Endothelial cell of umbilical vein (primary cell): ENCODE measurements at regions not wholly inside any gene's neighbourhood (a gene's known extent, or its start where the extent isn't known, plus 50 kb on each side); places are given as distances from the start of the nearest gene placed in this dataset.

Experiments used
- BruUV-seq: library from RNA; stranded (reverse); fragments of 400-500 nt; replicated peaks from 2 replicates; lab custom pipeline; 2021; lab: Mats Ljungman, UMichigan
- CTCF ChIA-PET: fragments of 300-600, 350-600 bp; sonication (Branson Sonifier 250); formaldehyde crosslinking; loops from one replicate; lab custom pipeline; 2021; ENCODE audit warnings: antibody characterized with exemption, inconsistent platforms; lab: Charles Lee
- POLR2A ChIA-PET: fragments of 300-600, 350-600 bp; sonication (Branson Sonifier 250); formaldehyde crosslinking; loops from one replicate; lab custom pipeline; 2021; ENCODE audit warnings: antibody characterized with exemption, inconsistent platforms; lab: Charles Lee
- DNase-seq: peaks from one replicate; pipeline ENCODE4 v3.0.0-alpha.2; 2011; ENCODE audit warnings: low read depth, low spot score
- FAIRE-seq: peaks from 2 replicates; lab custom pipeline; 2011; peaks lifted over from hg19 to GRCh38; lab: Jason Lieb, UNC
- H2AFZ ChIP-seq: 2 replicates; pipeline ENCODE4 v1.6.0; 2012; ENCODE audit warnings: low read depth, low read length, control low read depth, inconsistent platforms
- H3K27ac ChIP-seq: 2 replicates; pipeline ENCODE4 v1.5.1; 2011; ENCODE audit warnings: low read depth, mild to moderate bottlenecking, control low read depth, low read length, moderate library complexity; ENCODE audit not compliant: insufficient read depth
- H3K27me3 ChIP-seq, 2 experiments: 2 replicates each; pipeline versions ENCODE4 v1.6.0 to v1.6.1; 2011; ENCODE audit warnings: low read length in 2 of 2, mixed read lengths in 1 of 2; ENCODE audit not compliant: control insufficient read depth in 2 of 2, insufficient read depth in 2 of 2
- H3K36me3 ChIP-seq, 2 experiments: 2 replicates in 1 of 2; 3 replicates in 1 of 2; pipeline ENCODE4 v1.5.1; 2011; ENCODE audit warnings: low read length in 2 of 2, mild to moderate bottlenecking in 1 of 2, moderate library complexity in 1 of 2; ENCODE audit not compliant: control insufficient read depth in 2 of 2, insufficient read depth in 2 of 2; ENCODE audit errors: extremely low read depth in 1 of 2
- H3K4me1 ChIP-seq: 3 replicates; pipeline ENCODE4 v1.5.1; 2011; ENCODE audit warnings: mild to moderate bottlenecking, low read length; ENCODE audit not compliant: control insufficient read depth, insufficient read depth; ENCODE audit errors: extremely low read depth
- H3K4me2 ChIP-seq: 2 replicates; pipeline ENCODE4 v1.6.1; 2011; ENCODE audit warnings: low read length, control low read depth, mixed read lengths; ENCODE audit not compliant: insufficient read depth
- H3K4me3 ChIP-seq, 3 experiments: fragments of 200-600 bp in 1 of 3; sonication (generic), shearing (Covaris generic) in 1 of 3; replicated peaks in 1 of 3; 2 replicates each; pipeline ENCODE4 v1.5.1; 2011 to 2016; ENCODE audit warnings: control low read depth in 3 of 3, low read length in 3 of 3, mild to moderate bottlenecking in 2 of 3, inconsistent platforms in 1 of 3, low read depth in 1 of 3, moderate library complexity in 1 of 3; ENCODE audit not compliant: insufficient read depth in 1 of 3
- H3K79me2 ChIP-seq: 2 replicates; pipeline ENCODE4 v1.6.0; 2012; ENCODE audit warnings: low read length, inconsistent platforms; ENCODE audit not compliant: control insufficient read depth, insufficient read depth
- H3K9ac ChIP-seq: replicated peaks from 2 replicates; pipeline ENCODE3; 2011; ENCODE audit warnings: low read length, control low read depth; ENCODE audit not compliant: insufficient read depth; ENCODE audit errors: extremely low read depth
- H3K9me1 ChIP-seq: replicated peaks from 3 replicates; pipeline ENCODE4 v1.6.0; 2011; ENCODE audit warnings: mild to moderate bottlenecking, low read length; ENCODE audit not compliant: control insufficient read depth, insufficient read depth; ENCODE audit errors: extremely low read depth
- H3K9me3 ChIP-seq: replicated peaks from 2 replicates; pipeline ENCODE4 v1.5.1; 2012; ENCODE audit warnings: low read length, inconsistent platforms; ENCODE audit not compliant: control insufficient read depth, insufficient read depth
- H4K20me1 ChIP-seq: replicated peaks from 2 replicates; pipeline ENCODE3; 2011; ENCODE audit warnings: mild to moderate bottlenecking, low read length; ENCODE audit not compliant: control insufficient read depth, insufficient read depth; ENCODE audit errors: extremely low read depth
- CTCF ChIP-seq, 2 donors: IDR thresholded peaks; 1 replicate in 1 of 2; 2 replicates in 1 of 2; pipeline ENCODE4 v1.5.1; 2011; ENCODE audit warnings: low read length in 2 of 2, mild to moderate bottlenecking in 2 of 2, moderate library complexity in 2 of 2, control low read depth in 1 of 2, inconsistent platforms in 1 of 2, low read depth in 1 of 2; ENCODE audit not compliant: insufficient read depth in 1 of 2; ENCODE audit errors: extremely low read depth in 1 of 2
- EZH2 ChIP-seq: IDR thresholded peaks from 2 replicates; pipeline ENCODE4 v1.6.1; 2012; ENCODE audit warnings: borderline replicate concordance, low read depth, mild to moderate bottlenecking, moderate library complexity, low read length, inconsistent platforms; ENCODE audit not compliant: severe bottlenecking
- FOS ChIP-seq: IDR thresholded peaks from 2 replicates; pipeline ENCODE4 v1.6.1; 2011; ENCODE audit warnings: mild to moderate bottlenecking, low read length, moderate library complexity, borderline replicate concordance; ENCODE audit not compliant: insufficient read depth
- GATA2 ChIP-seq: IDR thresholded peaks from 2 replicates; pipeline ENCODE4 v1.7.0; 2011; ENCODE audit warnings: low read depth, mild to moderate bottlenecking, moderate library complexity, mixed read lengths, low read length; ENCODE audit not compliant: insufficient read length, insufficient read depth
- JUN ChIP-seq: IDR thresholded peaks from 2 replicates; pipeline ENCODE4 v1.6.1; 2011; ENCODE audit warnings: borderline replicate concordance, low read depth; ENCODE audit not compliant: insufficient read length, insufficient read depth
- MAX ChIP-seq: IDR thresholded peaks from 2 replicates; pipeline ENCODE4 v1.6.1; 2011; ENCODE audit not compliant: insufficient read depth, insufficient read length
- MYC ChIP-seq: IDR thresholded peaks from one replicate; pipeline ENCODE4 v1.6.1; 2011; ENCODE audit warnings: mild to moderate bottlenecking, low read depth, low read length
- POLR2A ChIP-seq: IDR thresholded peaks from 2 replicates; pipeline ENCODE4 v1.6.1; 2012; ENCODE audit warnings: low read depth, mild to moderate bottlenecking, control low read depth, low read length
- POLR2AphosphoS5 ChIP-seq: IDR thresholded peaks from 2 replicates; pipeline ENCODE4 v1.6.1; 2012; ENCODE audit warnings: low read depth, mild to moderate bottlenecking, control low read depth, low read length, moderate library complexity; ENCODE audit not compliant: insufficient read depth
- dilution Hi-C: fragments of 300-500 bp; cut with MboI; formaldehyde crosslinking; loops from one replicate; pipeline ENCODE4 v1.15.0; 2019; ENCODE audit warnings: low sequenced_read_pairs; ENCODE audit not compliant: extremely low pct_ligation_motif_present
- intact Hi-C: fragments of 100-400 bp; cut with micrococcal nuclease; formaldehyde crosslinking; loops from one replicate; pipeline ENCODE4 v1.10.0; 2022

GRCh38 chr11:116649268-116649667 lies 123.5 kb downstream of the BUD13 start:
- no peak overlapping the region for H3K9ac ChIP-seq
- no peaks in the 10 kb centered on the region for H3K4me1 ChIP-seq
- dilution Hi-C loops, result no loop called here
- DNase-seq, result no peak
- H3K27ac ChIP-seq, result no peak overlapping the region
- no peaks in the 10 kb centered on the region for H3K79me2 ChIP-seq
- no peaks in the 10 kb centered on the region for H3K9me3 ChIP-seq
- no peaks in the 10 kb centered on the region for H3K9me1 ChIP-seq
- no peaks in the 10 kb centered on the region for H4K20me1 ChIP-seq
- no peak for FAIRE-seq
- POLR2A ChIA-PET, result no interaction called here
- intact Hi-C loops, result no loop called here
- no peak overlapping the region for H3K4me2 ChIP-seq
- CTCF ChIA-PET, result interaction anchor here (2.7 kb wide), 1 partner anchor 136 kb away, joined by 16 read pairs; no protein-coding TSS in a partner anchor
- TF ChIP-seq POLR2A (no peak), JUN (no peak), MYC (no peak), CTCF (IDR thresholded peaks at IDR 0.05; ENCODE audit: extremely low read depth in 1 of 2, insufficient read depth in 1 of 2, low read depth in 1 of 2, low read length in 2 of 2) (no peak), FOS (no peak), EZH2 (no peak), GATA2 (no peak), MAX (no peak), POLR2AphosphoS5 (no peak)
- H2AFZ ChIP-seq, result no peak overlapping the region
- no peak overlapping the region for H3K4me3 ChIP-seq
- no peaks in the 10 kb centered on the region for H3K36me3 ChIP-seq
- BruUV-seq, result no TSS peak
- peaks cover 0 to 3% of the 10 kb centered on the region in 2 experiments for H3K27me3 ChIP-seq
